Activated T-cell treated with anti-CD3 and anti-CD28 coated beads, Interleukin-2, amount 50 U/mL, for 48 hours (primary cell): ENCODE measurements at regions not wholly inside any gene's neighbourhood (a gene's known extent, or its start where the extent isn't known, plus 50 kb on each side); places are given as distances from the start of the nearest gene placed in this dataset.

Source experiments
- DNase-seq, 2 experiments: peaks; one replicate each; pipeline ENCODE4 v3.0.0-alpha.2; 2020

GRCh38 chr4:23237771-23238170 lies 545.0 kb downstream of the GBA3 start:
- no peak for DNase-seq

GRCh38 chr4:23235628-23236390 lies 543.1 kb downstream of the GBA3 start:
- DNase-seq, result no peak

- no peak for DNase-seq
Measured at GRCh38 chr4:23234716-23235115, 542.0 kb downstream of the GBA3 start.

DNA sequence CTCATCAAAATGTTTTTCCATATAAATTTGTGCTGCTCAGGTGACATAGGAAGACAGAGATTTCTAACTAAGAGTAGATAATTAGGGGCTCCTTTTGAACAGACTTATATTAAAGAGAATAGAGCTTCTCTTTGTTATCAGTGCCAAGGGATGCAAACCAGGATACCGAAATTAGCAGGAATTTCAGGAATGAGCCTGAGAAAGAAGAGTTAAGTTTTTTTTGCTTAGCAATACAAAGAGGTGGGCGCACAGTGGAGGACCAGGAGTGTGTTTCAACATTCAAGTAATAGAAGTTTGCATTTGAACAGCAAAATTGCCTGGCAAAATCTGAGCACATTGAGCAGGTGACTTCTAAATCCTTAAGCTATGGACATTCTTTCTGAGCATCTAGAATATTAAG lies 541.3 kb downstream of the GBA3 start:
- DNase-seq, result no peak

DNA sequence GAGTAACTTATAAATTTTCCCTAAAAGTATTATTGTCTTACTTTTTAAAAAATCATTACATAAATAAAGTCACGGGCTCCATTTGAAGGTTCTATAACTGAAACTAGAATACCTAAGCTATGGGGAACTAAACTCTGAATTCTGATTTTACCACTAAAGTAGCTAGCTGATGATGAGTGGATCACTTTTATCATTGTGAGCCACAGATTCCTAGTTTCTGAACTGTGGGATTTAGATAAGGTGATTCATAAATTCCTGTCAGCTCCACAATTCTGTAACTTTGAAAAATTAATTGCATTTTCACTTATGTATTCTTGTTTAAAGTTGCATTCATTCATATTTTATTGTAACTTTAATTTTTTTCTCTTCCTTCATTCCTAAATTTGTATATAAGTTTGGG lies 540.9 kb downstream of the GBA3 start:
- DNase-seq, result no peak

DNA sequence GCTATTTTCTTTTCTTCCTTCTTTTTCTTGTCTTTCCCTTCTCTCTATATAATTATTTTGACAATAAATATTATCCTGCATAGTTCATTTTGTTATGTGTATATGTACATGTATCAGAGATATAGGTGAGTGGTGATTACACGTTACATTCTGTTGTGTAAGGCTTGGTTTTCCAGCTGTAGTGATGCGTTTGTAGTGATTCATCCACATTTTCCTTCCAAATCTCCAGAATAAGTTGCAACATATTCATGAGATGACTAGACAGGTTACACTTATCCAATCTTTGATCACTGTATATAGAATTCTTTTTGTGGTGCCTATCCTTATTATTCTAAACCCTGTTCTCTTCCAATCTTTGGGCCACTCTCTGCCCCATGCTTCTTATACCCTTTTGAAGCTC lies 540.2 kb downstream of the GBA3 start:
- no peak for DNase-seq

DNA sequence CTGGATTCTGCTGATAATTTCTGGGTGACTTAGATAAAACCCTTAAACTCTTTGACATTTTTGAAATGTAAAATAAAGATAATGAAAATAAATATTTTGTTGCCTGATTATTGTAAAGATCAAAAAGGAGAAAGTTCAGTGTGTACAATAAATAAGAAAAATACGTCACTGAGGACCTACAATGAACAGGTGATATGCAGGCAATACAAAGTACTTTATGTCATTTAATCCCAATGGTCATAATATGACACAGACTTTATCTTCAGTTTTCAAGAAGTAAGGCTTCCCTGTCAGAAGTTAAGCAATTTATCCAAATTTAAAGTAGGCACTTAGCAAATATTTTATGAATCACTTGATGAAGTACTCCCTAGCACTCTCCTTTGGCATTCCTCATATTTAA lies 532.8 kb downstream of the GBA3 start:
- no peak for DNase-seq

GRCh38 chr4:23224684-23225420 lies 532.1 kb downstream of the GBA3 start:
- no peak for DNase-seq

DNA sequence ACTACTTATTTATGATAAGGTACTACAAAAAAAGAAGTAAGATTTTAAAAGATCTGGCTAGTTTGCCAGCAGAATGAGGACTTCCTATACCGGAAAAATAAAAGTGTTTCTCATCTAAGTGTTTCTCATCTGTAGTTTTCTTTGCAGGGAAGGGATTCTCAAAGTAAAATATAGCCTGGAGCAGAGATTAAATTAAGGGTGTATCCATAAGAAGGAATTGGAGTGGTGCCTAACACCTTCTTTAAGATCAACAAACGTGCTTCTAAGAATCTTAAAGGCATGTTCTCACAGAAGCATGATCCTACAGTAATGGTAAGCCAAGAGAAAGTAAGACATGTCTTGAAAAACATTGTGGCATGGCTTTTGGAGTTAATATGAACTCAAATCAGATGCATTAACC lies 528.2 kb downstream of the GBA3 start:
- DNase-seq, result no peak

DNA sequence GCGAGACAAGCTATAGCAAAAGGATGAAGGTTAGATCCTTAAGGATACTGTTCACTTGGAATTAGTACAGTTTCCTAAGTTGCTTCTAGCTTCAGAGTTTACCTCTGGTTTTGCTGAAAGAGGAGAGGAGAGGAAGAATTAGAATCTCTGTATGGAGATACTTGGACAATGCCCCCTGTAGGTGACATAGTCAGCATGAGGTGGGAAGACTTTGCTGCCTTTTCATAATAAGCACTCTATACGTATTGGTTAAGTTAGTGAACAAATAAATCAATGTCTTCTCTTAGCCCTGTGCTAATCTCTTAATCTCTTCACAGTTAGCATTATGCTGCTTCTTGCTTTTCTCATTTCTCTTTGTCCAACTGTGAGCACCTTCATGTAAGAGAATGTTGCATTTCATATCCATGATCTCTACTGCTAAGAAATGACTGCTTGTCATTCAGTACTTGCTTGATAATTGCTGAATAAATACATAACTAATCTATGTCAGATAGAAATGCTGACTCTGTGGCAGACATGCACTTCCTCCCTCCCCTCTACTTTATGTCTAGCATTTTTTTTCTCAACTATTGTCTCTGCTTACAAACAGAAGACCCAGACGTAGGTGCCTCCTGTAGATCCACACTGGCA lies 527.2 kb downstream of the GBA3 start:
- no peak for DNase-seq

- DNase-seq, result no peak
Measured at GRCh38 chr4:23213198-23213597, 520.5 kb downstream of the GBA3 start.

DNA sequence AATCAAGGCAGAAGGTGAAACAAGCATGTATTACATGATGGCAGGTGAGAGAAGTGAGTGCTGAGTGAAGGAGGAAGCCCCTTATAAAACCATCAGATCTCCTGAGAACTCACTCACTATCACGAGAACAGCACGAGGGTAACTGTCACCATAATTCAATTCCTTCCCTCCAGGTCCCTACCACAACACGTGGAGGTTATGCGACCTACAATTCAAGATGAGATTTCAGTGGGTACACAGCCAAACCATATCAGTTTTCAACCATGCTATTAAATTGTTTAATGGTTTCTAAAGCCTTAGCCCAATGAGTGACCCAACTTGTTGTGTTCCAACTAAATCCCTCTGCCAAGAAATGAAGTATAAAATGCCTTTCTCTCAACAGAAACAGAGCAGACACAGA lies 519.8 kb downstream of the GBA3 start:
- DNase-seq, result no peak

- DNase-seq, result no peak
Measured at GRCh38 chr4:23207059-23207458, 514.3 kb downstream of the GBA3 start.

DNA sequence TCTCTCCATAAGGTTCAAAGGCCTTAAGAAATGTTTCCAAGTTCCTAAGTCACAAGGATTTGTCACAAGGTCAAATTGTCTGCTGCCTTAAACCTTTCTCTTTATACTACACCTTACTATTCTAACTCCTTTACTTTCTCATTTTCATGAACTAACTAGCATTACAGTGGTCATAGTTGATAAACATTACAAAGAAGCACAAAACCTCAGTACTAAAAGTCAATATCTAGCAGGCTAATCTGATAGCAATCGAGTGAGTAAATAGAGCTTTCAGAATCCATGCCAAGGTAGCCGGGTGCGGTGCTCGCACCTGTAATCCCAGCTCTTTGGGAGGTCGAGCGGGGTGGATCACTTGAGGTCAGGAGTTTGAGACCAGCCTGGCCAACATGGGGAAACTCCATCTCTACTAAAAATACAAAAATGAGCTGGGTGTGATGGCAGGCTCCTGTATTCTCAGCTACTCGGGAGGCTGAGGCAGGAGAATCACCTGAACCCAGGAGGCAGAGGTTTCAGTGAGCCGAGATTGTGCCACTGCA lies 510.0 kb downstream of the GBA3 start:
- DNase-seq, result no peak

GRCh38 chr4:23194751-23195150 lies 502.0 kb downstream of the GBA3 start:
- DNase-seq, result no peak

- DNase-seq, result no peak
Measured at GRCh38 chr4:23174179-23174578, 481.4 kb downstream of the GBA3 start.

GRCh38 chr4:23171976-23172375 lies 479.2 kb downstream of the GBA3 start:
- DNase-seq, result no peak

GRCh38 chr4:23169608-23170311 lies 477.0 kb downstream of the GBA3 start:
- DNase-seq, result no peak

DNA sequence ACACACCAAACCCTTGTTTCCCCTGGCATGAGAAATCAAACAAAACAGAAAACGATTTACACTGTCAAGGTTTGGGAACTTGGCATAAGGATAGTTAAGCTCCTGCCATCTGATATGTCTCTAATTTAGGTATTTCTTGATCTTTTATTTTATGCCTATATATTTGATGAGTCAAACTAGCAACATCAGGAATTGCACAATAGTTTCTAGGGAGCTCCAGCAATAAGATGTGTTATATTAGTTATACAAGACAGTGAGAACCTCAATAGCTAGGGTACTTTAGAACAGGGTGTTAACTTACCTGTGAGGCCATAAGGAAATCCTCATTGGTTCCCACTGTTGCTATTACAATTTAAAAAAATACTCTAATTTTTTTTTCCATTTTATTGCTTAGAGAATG lies 474.2 kb downstream of the GBA3 start:
- no peak for DNase-seq

- no peak for DNase-seq
Measured at GRCh38 chr4:23166407-23166806, 473.7 kb downstream of the GBA3 start.

GRCh38 chr4:23165669-23166068 lies 472.9 kb downstream of the GBA3 start:
- DNase-seq, result no peak

GRCh38 chr4:23163647-23164436 lies 471.1 kb downstream of the GBA3 start:
- no peak for DNase-seq
